ENCODE measurements at regions not wholly inside any gene's neighbourhood (a gene's known extent, or its start where the extent isn't known, plus 50 kb on each side); places are given as distances from the start of the nearest gene placed in this dataset.

DNA sequence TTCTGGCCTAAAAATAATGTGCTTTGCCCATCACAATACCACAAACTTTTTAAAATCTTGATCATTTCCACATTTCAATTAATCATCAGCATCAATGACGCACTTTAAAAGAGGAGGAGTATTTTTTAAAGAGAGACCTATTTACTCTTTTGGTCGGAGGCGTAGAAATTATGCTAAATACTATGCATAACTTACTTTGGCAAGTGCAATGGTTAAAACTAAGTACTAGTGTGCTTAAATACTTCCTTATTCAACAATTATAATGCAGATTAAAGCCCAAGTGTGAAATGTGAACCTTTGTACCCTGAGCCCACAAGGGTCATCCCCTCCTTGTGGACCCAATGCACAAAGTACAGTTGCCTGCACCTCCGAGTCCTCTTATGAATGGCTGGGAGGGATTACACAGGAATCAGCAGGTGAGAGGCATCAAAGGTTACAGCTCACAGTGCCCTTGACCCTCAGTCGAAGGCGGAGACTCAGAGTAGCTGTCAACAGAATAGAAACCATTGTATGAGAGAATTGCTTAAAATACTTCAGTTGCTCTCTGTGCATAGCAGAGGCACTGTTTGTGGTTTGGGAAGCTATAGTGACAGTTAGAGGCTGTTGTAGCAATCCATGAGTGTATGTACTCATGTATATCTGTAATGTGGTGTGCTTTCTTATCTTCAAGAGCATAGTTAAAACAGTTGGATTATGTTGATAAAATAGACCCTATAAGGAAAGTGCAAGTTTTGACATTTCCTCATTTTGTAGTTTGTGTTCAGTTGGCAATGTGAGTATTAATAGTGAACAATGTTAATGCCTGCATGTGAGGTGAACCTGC lies 151.7 kb upstream of the ITGA4 start:
- TF ChIP-seq, protein P1, sequence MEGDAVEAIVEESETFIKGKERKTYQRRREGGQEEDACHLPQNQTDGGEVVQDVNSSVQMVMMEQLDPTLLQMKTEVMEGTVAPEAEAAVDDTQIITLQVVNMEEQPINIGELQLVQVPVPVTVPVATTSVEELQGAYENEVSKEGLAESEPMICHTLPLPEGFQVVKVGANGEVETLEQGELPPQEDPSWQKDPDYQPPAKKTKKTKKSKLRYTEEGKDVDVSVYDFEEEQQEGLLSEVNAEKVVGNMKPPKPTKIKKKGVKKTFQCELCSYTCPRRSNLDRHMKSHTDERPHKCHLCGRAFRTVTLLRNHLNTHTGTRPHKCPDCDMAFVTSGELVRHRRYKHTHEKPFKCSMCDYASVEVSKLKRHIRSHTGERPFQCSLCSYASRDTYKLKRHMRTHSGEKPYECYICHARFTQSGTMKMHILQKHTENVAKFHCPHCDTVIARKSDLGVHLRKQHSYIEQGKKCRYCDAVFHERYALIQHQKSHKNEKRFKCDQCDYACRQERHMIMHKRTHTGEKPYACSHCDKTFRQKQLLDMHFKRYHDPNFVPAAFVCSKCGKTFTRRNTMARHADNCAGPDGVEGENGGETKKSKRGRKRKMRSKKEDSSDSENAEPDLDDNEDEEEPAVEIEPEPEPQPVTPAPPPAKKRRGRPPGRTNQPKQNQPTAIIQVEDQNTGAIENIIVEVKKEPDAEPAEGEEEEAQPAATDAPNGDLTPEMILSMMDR (IDR thresholded peaks at IDR 0.05): no peak

DNA sequence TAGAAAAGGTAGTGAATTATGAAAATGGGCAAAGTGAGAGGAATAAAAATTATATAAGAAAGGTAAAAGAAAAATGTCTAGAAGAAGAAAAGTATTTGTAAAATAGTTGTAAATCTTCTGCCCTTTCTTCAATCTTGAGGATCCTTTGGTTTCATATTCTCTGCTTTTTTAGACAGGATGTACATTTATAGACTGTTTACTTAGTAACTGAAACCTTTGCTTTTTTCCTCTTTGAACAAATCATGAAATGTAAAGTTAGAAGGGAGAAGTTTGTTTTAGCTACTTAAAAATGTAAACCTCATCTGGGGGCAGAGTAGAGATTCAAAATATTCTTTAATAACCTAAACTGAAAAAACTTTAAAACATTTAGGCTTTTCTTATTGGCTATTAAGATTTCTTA lies 150.4 kb upstream of the ITGA4 start:
- TF ChIP-seq, protein P1 (IDR thresholded peaks at IDR 0.05): no peak

DNA sequence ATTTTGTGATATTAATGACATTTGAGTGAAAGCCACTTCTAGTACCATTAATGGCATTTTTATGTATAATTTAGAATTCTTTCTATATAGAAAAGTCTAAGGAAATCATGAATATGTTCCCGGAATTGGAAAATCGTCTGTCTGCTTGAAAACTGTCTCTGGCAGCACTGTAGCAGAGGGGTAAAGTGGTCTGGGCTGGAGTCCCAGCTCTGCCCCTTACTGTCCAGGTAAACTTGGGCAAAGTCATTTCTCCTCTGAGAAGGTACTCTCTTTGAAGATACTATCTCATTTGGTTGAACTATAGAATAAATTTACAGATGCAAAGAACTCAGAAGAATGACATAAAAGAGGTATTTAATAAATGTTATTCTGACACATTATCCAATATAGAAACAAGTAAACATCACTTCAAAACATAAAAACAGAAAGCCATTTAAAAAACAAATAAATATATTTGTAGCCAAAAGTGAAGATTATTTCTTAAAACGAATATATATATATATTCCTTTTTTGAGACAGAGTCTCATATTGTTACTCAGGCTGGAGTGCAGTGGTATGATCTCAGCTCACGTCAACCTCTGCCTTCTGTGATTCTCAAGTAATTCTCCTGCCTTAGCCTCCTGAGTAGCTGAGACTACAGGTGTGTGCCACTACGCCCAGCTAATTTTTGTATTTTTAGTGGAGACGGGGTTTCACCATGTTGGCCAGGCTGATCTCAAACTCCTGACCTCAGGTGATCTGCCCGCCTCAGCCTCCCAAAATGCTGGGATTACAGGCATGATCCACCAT lies 149.8 kb upstream of the ITGA4 start:
- TF ChIP-seq, protein P1 (IDR thresholded peaks at IDR 0.05): no peak

DNA sequence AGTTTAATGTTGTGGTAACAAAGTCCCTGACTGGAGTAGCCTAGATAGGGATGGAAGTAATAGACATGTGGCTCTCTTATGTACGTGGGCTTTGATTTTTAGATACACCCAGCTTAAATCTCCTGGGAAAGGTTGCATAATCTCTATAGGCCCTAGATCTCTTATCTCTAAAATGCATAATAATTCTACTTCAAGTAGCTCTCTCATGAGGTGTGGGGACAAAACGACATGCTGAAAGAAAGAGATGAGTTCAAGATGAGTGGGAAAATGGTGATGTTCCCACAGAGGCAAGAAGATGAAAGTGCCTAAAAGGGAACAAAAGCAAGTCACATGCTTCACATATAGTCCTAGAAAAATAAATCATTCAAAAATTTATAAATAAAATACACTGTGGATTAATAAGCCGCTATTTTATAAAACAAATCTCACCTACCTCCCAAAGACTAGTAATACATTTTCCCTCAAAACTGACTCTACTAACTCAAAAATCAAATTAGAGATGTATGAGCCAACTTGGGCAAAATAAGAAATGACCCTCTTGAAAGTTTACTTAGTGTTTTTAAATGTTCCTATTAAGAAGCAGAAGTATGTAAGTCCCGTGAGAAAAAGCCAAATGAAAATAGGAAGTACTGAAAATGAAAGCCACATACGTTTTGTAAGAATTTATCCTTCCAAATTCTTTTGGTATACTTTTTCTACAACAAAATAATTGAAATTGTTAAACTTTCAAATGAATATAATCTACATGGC lies 148.2 kb upstream of the ITGA4 start:
- TF ChIP-seq, protein P1 (IDR thresholded peaks at IDR 0.05): no peak

DNA sequence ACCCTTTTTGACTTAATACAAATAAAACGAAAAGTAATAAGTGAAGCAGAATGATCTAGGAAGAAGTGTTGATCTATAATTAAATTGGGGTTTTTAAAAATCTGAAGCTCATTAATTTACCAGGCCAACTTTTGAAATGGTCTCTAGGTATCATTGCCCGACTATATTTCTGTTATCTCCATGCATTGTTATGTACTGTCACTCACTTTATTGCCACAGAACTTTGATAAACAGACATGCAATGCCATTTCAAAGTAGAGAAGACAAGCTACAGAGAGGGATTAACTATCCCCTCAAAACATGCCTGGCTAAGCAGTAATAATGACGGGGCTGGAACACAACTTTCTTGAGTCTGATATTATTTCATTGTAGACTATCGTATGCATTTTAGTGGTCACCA lies 147.6 kb upstream of the ITGA4 start:
- TF ChIP-seq, protein P1 (IDR thresholded peaks at IDR 0.05): no peak

DNA sequence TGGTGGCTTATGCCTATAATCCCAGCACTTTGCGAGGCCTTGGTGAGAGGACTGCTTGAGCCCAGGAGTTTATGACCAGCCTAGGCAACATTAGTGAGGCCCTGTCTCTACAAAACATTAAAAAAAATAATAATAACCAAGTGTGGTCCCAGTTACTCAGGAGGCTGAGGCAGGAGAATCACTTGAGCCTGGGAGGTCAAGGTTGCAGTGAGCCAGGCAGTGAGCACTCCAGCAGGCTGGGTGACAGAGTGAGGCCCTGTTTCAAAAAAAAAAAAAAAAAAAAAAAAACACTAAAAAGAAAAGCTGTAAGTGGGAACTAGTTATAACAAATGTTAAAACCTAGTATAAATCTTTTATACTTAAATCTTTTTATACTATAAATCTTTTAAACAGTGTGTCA lies 146.2 kb upstream of the ITGA4 start:
- TF ChIP-seq, protein P1 (IDR thresholded peaks at IDR 0.05): no peak

DNA sequence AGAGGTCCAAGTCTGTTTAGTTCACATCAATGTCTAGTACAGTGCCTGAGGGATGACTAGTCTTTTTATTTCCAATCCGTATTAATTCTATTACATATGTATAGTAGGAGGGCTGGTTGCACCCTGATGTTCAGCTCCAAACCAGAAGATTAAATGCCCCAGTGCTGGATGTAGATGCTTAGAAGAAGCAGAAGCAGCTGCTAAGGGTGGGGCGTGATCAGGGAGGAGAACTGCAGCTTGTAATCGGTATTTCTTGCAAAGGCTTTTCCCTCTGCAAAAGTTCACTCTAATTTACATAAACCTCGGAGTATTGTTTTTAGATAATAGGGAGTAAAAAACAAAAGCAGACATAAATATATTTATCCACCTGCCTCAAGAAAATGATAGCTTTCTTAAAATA lies 145.3 kb upstream of the ITGA4 start:
- TF ChIP-seq, protein P1 (IDR thresholded peaks at IDR 0.05): no peak

Data from LNCAP (cell line).